GM12892 (cell line): ENCODE measurements at regions not wholly inside any gene's neighbourhood (a gene's known extent, or its start where the extent isn't known, plus 50 kb on each side); places are given as distances from the start of the nearest gene placed in this dataset.

Experiments used
- POLR2A ChIP-seq: IDR thresholded peaks from 2 replicates; pipeline ENCODE4 v1.6.1; 2011; ENCODE audit warnings: low read depth, low read length, control low read depth
- POLR2AphosphoS5 ChIP-seq: IDR thresholded peaks from 2 replicates; pipeline ENCODE4 v1.6.1; 2011; ENCODE audit warnings: low read depth, low read length, control low read depth
- TAF1 ChIP-seq: IDR thresholded peaks from 2 replicates; pipeline ENCODE4 v1.6.1; 2011; ENCODE audit warnings: low read depth, mild to moderate bottlenecking, control low read depth, low read length, borderline replicate concordance

GRCh38 chr10:114872519-114873087 is 51.0 kb downstream of the FHIP2A start:
- no peak for TF ChIP-seq POLR2A
- no peak for TF ChIP-seq POLR2AphosphoS5
- TF ChIP-seq TAF1 = no peak
